ENCODE measurements at regions not wholly inside any gene's neighbourhood (a gene's known extent, or its start where the extent isn't known, plus 50 kb on each side); places are given as distances from the start of the nearest gene placed in this dataset.

DNA sequence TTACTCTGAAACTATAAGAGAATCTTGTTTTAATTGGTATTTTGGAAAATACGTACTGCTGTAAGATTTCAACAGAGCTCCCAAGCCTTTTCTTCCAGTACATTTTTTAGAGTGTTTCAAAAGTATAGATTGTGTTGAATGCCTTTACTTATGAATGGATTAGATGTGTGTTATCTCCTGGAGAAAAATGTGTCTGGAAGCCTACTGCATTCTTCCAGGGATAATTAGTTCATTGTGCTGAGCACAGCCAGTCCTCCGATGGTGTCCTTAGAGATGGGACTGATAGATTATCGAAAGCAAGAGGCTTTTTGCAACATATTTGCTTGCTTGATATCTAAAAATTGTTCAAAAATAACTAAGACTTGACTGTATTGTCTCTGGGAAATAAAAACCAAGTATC is 114.2 kb downstream of the PLEKHG1 start:
- Mint-ChIP-seq H3K4me1 (peaks cover 40% of the 10 kb centered on the region), H3K27me3 (no peaks in the 10 kb centered on the region), H3K9me3 (no peaks in the 10 kb centered on the region), H3K4me3 (no peak overlapping the region), H3K36me3 (peaks cover 28% of the 10 kb centered on the region), H3K27ac (no peak overlapping the region)
- ATAC-seq: no peak

DNA sequence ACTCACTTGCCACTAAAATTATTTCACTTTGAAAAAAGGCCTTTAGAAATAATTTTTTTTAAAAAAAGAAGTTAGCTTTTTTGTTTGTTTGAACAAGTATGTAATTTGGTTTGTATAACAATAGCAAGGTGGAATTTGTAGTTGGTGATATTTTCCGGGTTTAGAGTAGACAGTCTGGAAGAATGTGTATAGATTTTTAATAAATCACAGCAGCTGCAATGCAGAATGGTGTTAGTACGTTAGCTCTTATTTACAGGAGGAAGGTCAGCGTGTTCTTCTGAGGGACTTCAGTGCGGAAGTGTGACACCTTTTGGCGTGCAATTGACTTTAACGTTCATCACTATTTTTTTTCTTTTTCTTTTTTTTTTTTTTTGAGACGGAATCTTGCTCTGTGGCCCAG is 115.4 kb downstream of the PLEKHG1 start:
- peaks cover 27% of the 10 kb centered on the region for H3K36me3 Mint-ChIP-seq
- no peak overlapping the region for H3K27ac Mint-ChIP-seq
- no peak overlapping the region for H3K4me3 Mint-ChIP-seq
- H3K4me1 Mint-ChIP-seq: peaks cover 49% of the 10 kb centered on the region
- H3K27me3 Mint-ChIP-seq: no peaks in the 10 kb centered on the region
- no peak for ATAC-seq
- H3K9me3 Mint-ChIP-seq: no peaks in the 10 kb centered on the region

DNA sequence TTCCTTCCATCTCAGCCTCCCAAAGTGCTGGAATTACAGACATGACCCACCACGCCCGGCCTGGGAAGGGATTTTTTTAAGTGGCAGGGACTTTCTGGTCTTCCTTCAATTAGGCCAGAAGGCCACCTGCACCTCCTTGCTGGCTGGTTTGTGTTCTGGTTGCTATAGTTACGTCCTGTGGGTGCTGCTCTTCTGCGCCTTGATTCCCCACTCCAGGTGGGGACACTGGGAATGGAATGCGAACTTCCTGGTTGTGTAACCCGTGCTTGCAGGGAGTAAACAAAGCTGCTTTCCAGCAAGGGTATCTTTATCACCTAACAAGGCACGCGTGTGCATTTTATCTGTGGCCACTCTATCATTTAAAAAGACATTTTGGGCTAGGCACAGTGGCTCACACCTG is 117.7 kb downstream of the PLEKHG1 start:
- peaks cover 49% of the 10 kb centered on the region for H3K4me1 Mint-ChIP-seq
- ATAC-seq: no peak
- no peak overlapping the region for H3K4me3 Mint-ChIP-seq
- H3K27me3 Mint-ChIP-seq: no peaks in the 10 kb centered on the region
- H3K9me3 Mint-ChIP-seq: no peaks in the 10 kb centered on the region
- H3K36me3 Mint-ChIP-seq: peaks cover 9% of the 10 kb centered on the region
- H3K27ac Mint-ChIP-seq: no peak overlapping the region

DNA sequence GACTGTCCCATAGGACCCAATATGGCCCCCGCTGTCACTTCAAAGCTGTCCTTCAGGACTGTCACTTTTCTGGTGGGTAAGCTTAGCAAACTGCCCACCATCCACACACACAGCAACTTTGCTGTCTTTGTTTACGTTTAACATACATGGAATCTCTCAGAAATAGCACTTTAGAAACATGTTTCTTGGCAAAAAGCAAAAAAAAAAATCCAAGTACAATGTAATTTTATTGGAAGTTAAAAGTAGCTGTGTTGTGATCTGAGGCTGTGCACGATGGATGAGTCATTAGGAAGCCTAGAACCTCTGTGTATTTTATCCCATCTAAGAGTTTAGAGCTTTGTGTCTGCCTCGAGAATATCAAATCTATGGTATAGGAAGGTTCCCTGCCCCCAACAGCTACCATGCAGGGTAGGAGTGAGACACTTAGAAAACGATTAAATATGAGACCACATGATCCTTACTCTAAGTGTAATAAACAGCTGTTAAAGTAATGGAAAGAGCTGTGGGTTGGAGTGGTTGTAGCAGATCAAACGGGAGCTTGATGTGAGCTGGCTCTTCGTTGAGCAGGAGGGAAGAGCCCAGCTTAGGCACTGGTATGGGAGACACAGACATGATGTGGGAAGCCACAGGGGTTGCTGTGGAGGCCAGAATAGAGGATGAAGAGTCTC is 119.5 kb downstream of the PLEKHG1 start:
- H3K4me3 Mint-ChIP-seq: no peak overlapping the region
- no peaks in the 10 kb centered on the region for H3K9me3 Mint-ChIP-seq
- peaks cover 54% of the 10 kb centered on the region for H3K4me1 Mint-ChIP-seq
- H3K36me3 Mint-ChIP-seq: peaks cover 16% of the 10 kb centered on the region
- no peaks in the 10 kb centered on the region for H3K27me3 Mint-ChIP-seq
- no peak for ATAC-seq
- no peak overlapping the region for H3K27ac Mint-ChIP-seq

DNA sequence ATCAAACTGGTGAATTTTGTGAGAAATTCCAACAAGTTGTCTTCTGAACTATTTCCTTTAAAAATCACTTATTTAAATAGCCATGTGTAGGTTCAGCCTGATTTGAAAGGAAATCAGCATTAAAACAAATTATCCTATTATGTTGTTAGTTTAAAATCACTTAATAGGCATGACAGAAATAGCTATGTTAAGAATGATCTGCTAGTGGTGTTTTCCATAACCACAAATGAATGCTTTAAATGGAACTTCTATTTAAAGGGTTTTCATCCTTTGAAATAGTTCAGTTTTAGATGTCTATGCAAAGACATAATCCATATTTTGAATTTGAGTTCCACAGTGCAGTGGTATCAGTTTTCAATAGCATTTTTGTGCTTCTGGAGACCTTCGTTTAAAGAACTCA is 120.1 kb downstream of the PLEKHG1 start:
- Mint-ChIP-seq H3K27me3 (no peaks in the 10 kb centered on the region), H3K27ac (no peak overlapping the region), H3K9me3 (no peaks in the 10 kb centered on the region), H3K4me1 (peaks cover 59% of the 10 kb centered on the region), H3K36me3 (peaks cover 16% of the 10 kb centered on the region), H3K4me3 (no peak overlapping the region)
- ATAC-seq: no peak

DNA sequence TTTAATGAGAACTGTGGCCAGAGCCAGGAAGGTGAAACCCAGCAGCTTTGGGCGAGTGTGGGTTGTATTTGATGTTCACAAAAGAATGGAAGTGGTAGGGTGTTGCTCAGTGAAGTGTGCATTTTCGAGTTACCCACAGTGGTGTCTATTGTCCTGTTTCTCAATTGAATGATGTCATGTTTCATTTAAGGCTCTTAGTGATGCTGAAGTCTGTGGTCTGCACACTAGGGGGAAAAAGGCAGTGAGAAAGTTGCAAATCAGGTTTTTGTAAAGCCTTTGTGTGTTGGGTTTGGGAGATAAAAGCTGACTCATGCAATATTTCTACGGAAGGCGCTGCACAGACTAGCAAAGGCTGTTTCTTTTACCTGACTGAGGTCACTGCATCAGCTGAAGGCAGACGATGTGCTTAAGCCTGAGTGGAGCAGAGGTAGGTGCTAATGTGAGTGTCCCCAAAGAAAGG is 121.1 kb downstream of the PLEKHG1 start:
- Mint-ChIP-seq H3K27ac (peak overlapping the region; percentile 62), H3K36me3 (peaks cover 24% of the 10 kb centered on the region), H3K4me1 (peaks cover 69% of the 10 kb centered on the region), H3K27me3 (no peaks in the 10 kb centered on the region), H3K4me3 (peak overlapping the region; percentile 36), H3K9me3 (no peaks in the 10 kb centered on the region)
- ATAC-seq: peak; percentile 99

DNA sequence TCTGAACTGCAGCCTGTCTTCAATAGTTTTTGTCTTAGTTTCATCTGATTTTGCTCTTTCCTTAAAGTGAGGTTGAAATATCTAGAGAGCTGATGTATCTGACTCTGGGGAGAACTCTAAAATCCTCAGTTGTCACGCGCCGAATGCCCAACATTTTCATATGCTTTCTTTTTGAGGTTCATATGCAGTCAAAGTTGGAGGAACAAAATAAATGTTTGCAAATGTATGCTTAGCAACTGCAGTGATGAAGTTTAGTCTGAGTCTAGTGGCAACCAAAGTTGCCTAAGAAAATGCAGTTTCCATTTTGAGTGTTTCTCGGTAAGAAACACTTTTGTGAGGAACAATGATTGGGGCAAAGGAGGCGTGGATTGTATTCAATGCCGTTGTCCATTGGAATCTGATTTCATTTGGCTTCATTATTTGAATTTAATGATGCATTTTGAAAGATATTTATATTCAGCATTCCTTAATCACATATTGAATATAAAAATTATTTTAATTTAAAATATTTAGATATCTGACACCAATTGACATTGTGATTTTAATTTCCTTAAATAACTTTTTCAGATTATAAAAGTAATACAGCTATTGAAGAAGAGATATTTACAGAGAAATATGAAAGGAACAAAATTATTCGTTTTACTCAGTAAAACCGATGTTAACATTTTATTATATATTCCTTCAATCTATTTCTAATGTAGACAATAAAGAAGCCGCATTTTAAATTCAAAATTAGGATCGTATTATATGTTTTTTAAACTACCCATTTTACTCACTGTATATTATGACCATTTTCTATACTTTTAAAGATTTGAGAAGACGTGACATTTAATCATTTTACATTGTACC is 122.0 kb downstream of the PLEKHG1 start:
- peak overlapping the region; percentile 62 for H3K27ac Mint-ChIP-seq
- peaks cover 25% of the 10 kb centered on the region for H3K36me3 Mint-ChIP-seq
- H3K4me1 Mint-ChIP-seq: peaks cover 66% of the 10 kb centered on the region
- H3K9me3 Mint-ChIP-seq: no peaks in the 10 kb centered on the region
- no peaks in the 10 kb centered on the region for H3K27me3 Mint-ChIP-seq
- H3K4me3 Mint-ChIP-seq: no peak overlapping the region
- no peak for ATAC-seq

DNA sequence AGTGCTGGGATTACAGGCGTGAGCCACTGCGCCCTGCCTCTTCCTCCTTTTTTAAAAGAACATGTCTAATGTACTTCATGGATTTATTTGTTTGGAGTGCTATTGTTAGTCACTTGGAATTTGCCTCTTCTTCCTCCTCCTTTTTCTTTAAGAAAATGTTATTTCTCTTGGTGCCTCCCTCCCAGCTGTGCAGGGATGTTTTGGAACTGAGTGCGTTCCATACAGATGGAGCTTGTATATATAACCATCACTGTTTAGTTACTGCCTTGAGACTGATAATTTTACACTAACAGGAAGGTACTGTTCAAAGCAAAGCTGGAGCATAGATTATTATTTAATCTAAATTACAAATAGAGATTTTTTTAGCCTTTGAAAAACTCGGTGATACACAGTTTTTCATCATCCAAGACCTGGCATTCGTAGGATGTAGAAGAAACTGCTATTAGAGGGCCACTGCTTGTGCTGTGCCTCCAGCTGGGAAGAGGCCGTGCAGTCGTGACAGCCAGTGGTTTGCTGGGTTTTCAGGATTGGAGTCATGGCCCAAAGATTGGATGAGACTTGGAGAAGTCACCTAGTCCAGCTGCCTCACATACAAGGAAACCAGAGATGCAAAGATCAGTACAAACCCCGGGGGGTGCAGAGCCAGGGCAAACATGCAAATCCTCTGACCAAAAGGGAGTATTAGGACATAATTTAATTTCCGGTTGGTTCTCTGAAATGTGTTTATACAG is 123.1 kb downstream of the PLEKHG1 start:
- Mint-ChIP-seq H3K4me1 (peaks cover 69% of the 10 kb centered on the region), H3K36me3 (peaks cover 30% of the 10 kb centered on the region), H3K9me3 (no peaks in the 10 kb centered on the region), H3K27me3 (no peaks in the 10 kb centered on the region), H3K27ac (no peak overlapping the region), H3K4me3 (no peak overlapping the region)
- ATAC-seq: no peak

DNA sequence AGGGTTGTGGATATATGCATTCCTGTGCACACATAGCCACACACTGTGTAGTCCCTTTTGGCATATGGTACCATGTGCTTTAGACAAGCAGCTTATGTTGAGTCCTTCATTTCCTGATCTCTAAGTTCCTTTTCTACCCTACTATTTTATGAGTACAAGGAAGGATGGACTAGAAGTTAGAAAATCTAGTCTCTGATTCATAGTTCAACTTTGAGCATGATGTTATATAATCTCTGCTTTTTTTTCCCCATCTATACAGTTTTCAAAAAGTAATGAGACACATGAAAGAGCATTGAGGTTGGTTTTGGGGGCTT is 123.6 kb downstream of the PLEKHG1 start:
- peaks cover 30% of the 10 kb centered on the region for H3K36me3 Mint-ChIP-seq
- H3K4me3 Mint-ChIP-seq: no peak overlapping the region
- H3K27ac Mint-ChIP-seq: peak overlapping the region; percentile 35
- H3K4me1 Mint-ChIP-seq: peaks cover 69% of the 10 kb centered on the region
- no peaks in the 10 kb centered on the region for H3K27me3 Mint-ChIP-seq
- H3K9me3 Mint-ChIP-seq: no peaks in the 10 kb centered on the region
- no peak for ATAC-seq

DNA sequence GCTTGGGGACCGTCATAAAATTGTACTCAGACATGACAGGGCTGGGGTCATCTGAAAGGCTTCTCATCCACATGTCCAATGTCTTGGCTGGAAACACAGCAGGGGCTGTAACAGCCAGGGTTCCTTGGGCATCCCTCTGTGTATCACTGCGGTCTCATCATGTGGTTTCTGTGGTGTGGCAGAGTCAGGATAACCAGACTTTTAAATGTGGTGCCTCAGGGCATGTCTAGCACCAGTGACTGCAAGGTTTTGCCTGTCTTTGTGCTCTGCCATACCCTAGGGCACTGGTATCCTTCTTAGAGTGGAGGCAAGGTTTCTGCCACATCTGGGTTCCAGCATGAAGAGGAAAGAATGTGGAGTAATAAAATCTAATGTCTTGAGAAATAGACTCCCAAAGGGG is 124.2 kb downstream of the PLEKHG1 start:
- H3K27ac Mint-ChIP-seq: peak overlapping the region; percentile 35
- peaks cover 65% of the 10 kb centered on the region for H3K4me1 Mint-ChIP-seq
- H3K36me3 Mint-ChIP-seq: peaks cover 26% of the 10 kb centered on the region
- no peaks in the 10 kb centered on the region for H3K9me3 Mint-ChIP-seq
- no peak overlapping the region for H3K4me3 Mint-ChIP-seq
- H3K27me3 Mint-ChIP-seq: no peaks in the 10 kb centered on the region
- ATAC-seq: no peak

DNA sequence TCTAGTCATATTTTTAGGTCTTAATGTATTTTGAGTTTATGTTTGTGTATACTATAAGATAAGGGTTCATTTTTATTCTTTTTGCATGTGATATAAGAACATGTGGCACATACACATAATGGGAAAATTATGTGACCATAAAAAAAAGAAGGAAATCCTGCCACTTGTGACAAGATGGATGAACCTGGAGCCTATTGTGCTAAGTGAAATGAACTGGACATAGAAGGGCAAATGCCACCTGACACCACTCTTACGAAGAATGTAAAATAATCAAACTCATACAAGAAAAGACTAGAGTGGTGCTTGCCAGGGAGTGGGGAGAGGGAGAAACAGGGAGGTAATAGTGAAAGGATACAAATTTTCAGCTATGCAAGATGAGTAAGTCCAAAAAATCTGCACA is 126.1 kb downstream of the PLEKHG1 start:
- Mint-ChIP-seq H3K27ac (no peak overlapping the region), H3K4me3 (no peak overlapping the region), H3K36me3 (peaks cover 30% of the 10 kb centered on the region), H3K9me3 (no peaks in the 10 kb centered on the region), H3K27me3 (no peaks in the 10 kb centered on the region), H3K4me1 (peaks cover 62% of the 10 kb centered on the region)
- no peak for ATAC-seq

DNA sequence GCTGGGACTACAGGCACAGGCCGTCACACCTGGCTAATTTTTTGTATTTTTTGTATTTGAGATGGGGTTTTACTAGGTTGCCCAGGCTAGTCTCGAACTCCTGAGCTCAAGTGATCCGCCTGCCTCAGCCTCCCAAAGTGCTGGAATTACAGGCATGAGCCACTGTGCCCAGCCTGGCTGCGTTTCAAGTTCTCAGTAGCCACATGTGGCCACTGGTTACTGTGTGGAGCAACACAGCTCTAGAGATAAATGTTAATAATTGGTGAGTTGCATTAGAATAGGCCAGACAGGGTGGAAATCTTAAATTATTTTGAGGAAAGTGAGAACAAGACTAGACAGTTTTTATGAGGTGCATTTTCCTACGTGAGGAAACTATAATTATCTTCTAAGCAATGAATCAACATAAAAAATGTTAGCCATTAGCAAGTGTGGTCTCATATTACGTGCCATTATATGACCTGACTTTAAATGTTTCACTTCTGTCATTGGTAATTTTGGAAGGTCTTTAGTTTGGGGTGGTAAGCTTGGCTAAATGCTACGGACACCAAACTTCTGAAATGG is 129.6 kb downstream of the PLEKHG1 start:
- Mint-ChIP-seq H3K9me3 (no peaks in the 10 kb centered on the region), H3K4me3 (no peak overlapping the region), H3K27me3 (no peaks in the 10 kb centered on the region), H3K36me3 (peaks cover 42% of the 10 kb centered on the region), H3K4me1 (peaks cover 59% of the 10 kb centered on the region), H3K27ac (peak overlapping the region; percentile 53)
- ATAC-seq: no peak

DNA sequence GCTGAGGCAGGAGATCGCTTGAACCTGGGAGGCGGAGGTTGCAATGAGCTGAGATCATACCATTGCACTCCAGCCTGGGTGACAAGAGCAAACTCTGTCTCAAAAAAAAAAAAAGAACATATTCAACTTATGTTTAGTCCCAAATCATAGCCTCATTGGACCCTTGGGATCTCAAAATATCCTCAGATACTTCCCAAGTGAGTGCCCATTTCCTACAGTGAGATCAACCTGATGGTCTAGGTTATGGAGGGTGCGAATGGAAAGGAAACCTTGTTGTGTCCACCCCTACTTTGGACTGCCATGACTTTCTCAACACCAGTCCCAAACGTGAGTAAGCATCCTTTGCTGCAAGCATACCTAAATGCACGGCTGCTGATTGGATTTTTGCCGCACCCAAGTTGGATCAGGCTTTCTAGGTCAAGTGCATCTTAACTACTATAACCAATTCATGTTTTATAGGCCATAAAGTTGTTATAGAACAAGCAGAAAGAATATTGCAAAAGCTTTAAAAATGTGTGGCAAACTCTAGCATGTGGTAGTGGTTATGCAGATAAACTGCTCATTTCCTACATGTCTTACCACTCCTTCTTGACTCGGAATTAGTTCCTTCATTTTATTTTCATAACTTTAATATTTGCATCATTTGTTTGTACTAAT is 131.2 kb downstream of the PLEKHG1 start:
- Mint-ChIP-seq H3K36me3 (peaks cover 46% of the 10 kb centered on the region), H3K4me1 (peaks cover 50% of the 10 kb centered on the region), H3K9me3 (no peaks in the 10 kb centered on the region), H3K27ac (no peak overlapping the region), H3K27me3 (no peaks in the 10 kb centered on the region), H3K4me3 (no peak overlapping the region)
- no peak for ATAC-seq

DNA sequence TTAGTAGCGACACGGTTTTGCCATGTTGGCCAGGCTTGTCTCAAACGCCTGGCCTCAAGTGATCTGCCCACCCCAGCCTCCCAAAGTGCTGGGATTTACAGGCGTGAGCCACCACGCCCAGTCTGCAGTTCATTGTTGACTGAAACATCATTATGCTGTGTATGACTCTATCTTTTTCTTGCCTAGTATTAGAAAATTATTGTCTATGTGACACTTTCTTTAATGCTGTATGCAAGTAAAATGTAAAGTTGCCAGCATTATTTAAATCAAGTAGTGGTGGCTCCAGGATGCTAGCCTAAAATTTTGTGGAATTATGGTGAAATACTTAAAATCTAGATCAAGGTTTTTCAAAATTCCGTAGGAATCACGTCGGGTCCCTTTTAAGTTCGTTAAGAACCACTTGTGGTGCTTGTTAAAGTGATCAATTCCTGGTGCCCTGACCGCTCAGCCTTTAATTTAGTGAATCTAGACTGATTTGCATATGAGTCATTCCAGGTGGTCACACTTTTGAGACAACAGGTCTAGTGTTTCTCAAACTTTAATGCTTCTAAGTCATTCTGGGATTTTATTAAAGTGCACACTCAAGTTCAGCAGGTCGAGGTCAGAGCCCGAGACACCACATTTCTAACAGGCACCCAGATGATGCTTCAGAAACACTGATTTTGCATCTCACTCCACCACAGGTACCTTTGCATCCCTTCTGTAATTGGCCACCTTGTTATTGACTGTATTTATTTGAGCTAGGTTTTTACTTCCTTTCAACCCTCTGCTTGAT is 132.6 kb upstream of the MTHFD1L start:
- peak; percentile 88 for ATAC-seq
- Mint-ChIP-seq H3K4me3 (no peak overlapping the region), H3K9me3 (no peaks in the 10 kb centered on the region), H3K4me1 (peaks cover 49% of the 10 kb centered on the region), H3K36me3 (peaks cover 52% of the 10 kb centered on the region), H3K27ac (peak overlapping the region; percentile 64), H3K27me3 (no peaks in the 10 kb centered on the region)

Measured in stimulated activated memory B cell treated with anti-CD40 and anti-IgM and Interleukin-4, amounts not matched to agents 10 μg/mL and 1 μg/mL and 100 μg/mL, for 72 hours (primary cell).